KMS-11 (cell line): ENCODE measurements at regions not wholly inside any gene's neighbourhood (a gene's known extent, or its start where the extent isn't known, plus 50 kb on each side); places are given as distances from the start of the nearest gene placed in this dataset.

ENCODE experiments used
- H2AFZ ChIP-seq: fragments of 200-600 bp; sonication (generic); 2 replicates; pipeline ENCODE4 v1.6.1; 2016; ENCODE audit warnings: antibody characterized with exemption, mixed run types, low read depth
- H3K27ac ChIP-seq: fragments of 200-600 bp; sonication (generic); 2 replicates; pipeline ENCODE4 v1.6.1; 2016; ENCODE audit warnings: mild to moderate bottlenecking, mixed run types
- H3K27me3 ChIP-seq: fragments of 200-600 bp; sonication (generic); 2 replicates; pipeline ENCODE4 v1.6.1; 2017; ENCODE audit warnings: mild to moderate bottlenecking, low read depth, mixed run types, moderate library complexity; ENCODE audit not compliant: insufficient read depth
- H3K36me3 ChIP-seq: fragments of 200-600 bp; sonication (generic); 2 replicates; pipeline ENCODE4 v1.6.1; 2017; ENCODE audit warnings: mild to moderate bottlenecking, mixed run types; ENCODE audit not compliant: insufficient read depth
- H3K4me1 ChIP-seq: fragments of 200-600 bp; sonication (generic); 2 replicates; pipeline ENCODE4 v1.6.1; 2016; ENCODE audit warnings: mild to moderate bottlenecking, low read depth, mixed run types; ENCODE audit not compliant: poor library complexity, severe bottlenecking
- H3K4me2 ChIP-seq: fragments of 200-600 bp; sonication (generic); 2 replicates; pipeline ENCODE4 v1.7.0; 2016; ENCODE audit warnings: mild to moderate bottlenecking, mixed run types
- H3K4me3 ChIP-seq: fragments of 200-600 bp; sonication (generic); IDR thresholded peaks from 2 replicates; pipeline ENCODE4 v1.6.1; 2017; ENCODE audit warnings: low read depth, low read length, mixed read lengths; ENCODE audit not compliant: insufficient read depth
- H3K79me2 ChIP-seq: fragments of 200-600 bp; sonication (generic); 2 replicates; pipeline ENCODE4 v1.6.1; 2016; ENCODE audit warnings: low read depth, mixed run types; ENCODE audit not compliant: insufficient read depth
- H3K9ac ChIP-seq: fragments of 200-600 bp; sonication (generic); 2 replicates; pipeline ENCODE4 v1.6.1; 2016; ENCODE audit warnings: mild to moderate bottlenecking, mixed run types
- H4K20me1 ChIP-seq: fragments of 200-600 bp; sonication (generic); 2 replicates; pipeline ENCODE4 v1.6.1; 2016; ENCODE audit warnings: mild to moderate bottlenecking, mixed run types; ENCODE audit not compliant: insufficient read depth
- CTCF ChIP-seq: fragments of 200-600 bp; sonication (generic); conservative IDR thresholded peaks from 2 replicates; pipeline ENCODE4 v1.6.1; 2017; ENCODE audit warnings: low read depth, mild to moderate bottlenecking, antibody characterized with exemption, low read length, moderate library complexity, mixed read lengths

GRCh38 chr19:31070146-31071065 lies 278.8 kb downstream of the TSHZ3 start:
- no peaks in the 10 kb centered on the region for H4K20me1 ChIP-seq
- H3K36me3 ChIP-seq = no peaks in the 10 kb centered on the region
- H3K27me3 ChIP-seq = no peaks in the 10 kb centered on the region
- no peak overlapping the region for H3K9ac ChIP-seq
- no peaks in the 10 kb centered on the region for H3K4me1 ChIP-seq
- H3K79me2 ChIP-seq = no peaks in the 10 kb centered on the region
- H2AFZ ChIP-seq = no peak overlapping the region
- no peak overlapping the region for H3K4me2 ChIP-seq
- no peak overlapping the region for H3K27ac ChIP-seq
- no peak for TF ChIP-seq CTCF
- no peak overlapping the region for H3K4me3 ChIP-seq

GRCh38 chr19:31068268-31068667 lies 281.0 kb downstream of the TSHZ3 start:
- Histone ChIP-seq H3K79me2 (no peaks in the 10 kb centered on the region), H3K4me1 (no peaks in the 10 kb centered on the region), H3K27me3 (no peaks in the 10 kb centered on the region), H2AFZ (no peak overlapping the region), H4K20me1 (no peaks in the 10 kb centered on the region), H3K27ac (no peak overlapping the region), H3K36me3 (no peaks in the 10 kb centered on the region), H3K4me2 (no peak overlapping the region), H3K9ac (no peak overlapping the region), H3K4me3 (no peak overlapping the region)
- no peak for TF ChIP-seq CTCF

- Histone ChIP-seq H3K27ac (no peak overlapping the region), H3K79me2 (no peaks in the 10 kb centered on the region), H3K9ac (no peak overlapping the region), H2AFZ (no peak overlapping the region), H3K27me3 (no peaks in the 10 kb centered on the region), H3K4me3 (no peak overlapping the region), H3K4me2 (no peak overlapping the region), H3K36me3 (no peaks in the 10 kb centered on the region), H3K4me1 (no peaks in the 10 kb centered on the region), H4K20me1 (no peaks in the 10 kb centered on the region)
- TF ChIP-seq CTCF = no peak
These were observed 282.9 kb downstream of the TSHZ3 start for GRCh38 chr19:31066385-31066784.

GRCh38 chr19:31064491-31064890 lies 284.7 kb downstream of the TSHZ3 start:
- no peaks in the 10 kb centered on the region for H3K27me3 ChIP-seq
- H3K27ac ChIP-seq = no peak overlapping the region
- no peaks in the 10 kb centered on the region for H3K79me2 ChIP-seq
- H2AFZ ChIP-seq = no peak overlapping the region
- no peaks in the 10 kb centered on the region for H3K4me1 ChIP-seq
- no peak for TF ChIP-seq CTCF
- H4K20me1 ChIP-seq = no peaks in the 10 kb centered on the region
- H3K4me2 ChIP-seq = no peak overlapping the region
- H3K9ac ChIP-seq = no peak overlapping the region
- H3K4me3 ChIP-seq = no peak overlapping the region
- H3K36me3 ChIP-seq = no peaks in the 10 kb centered on the region
